Panc1 (cell line): ENCODE measurements at regions not wholly inside any gene's neighbourhood (a gene's known extent, or its start where the extent isn't known, plus 50 kb on each side); places are given as distances from the start of the nearest gene placed in this dataset.

Experiments used
- ATAC-seq: fragments of 200-7000 bp; cut with Tn5 transposase; 2 replicates; pipeline ENCODE4 v1.9.1; 2020; ENCODE audit warnings: mild to moderate bottlenecking, moderate library complexity
- BruUV-seq: library from RNA; stranded (reverse); fragments of 400-500 nt; replicated peaks from 2 replicates; lab custom pipeline; 2021; lab: Mats Ljungman, UMichigan
- CTCF ChIA-PET: fragments of 300-600 bp; sonication (Branson Sonifier 250); formaldehyde crosslinking; loops from one replicate; lab custom pipeline; 2022; ENCODE audit warnings: antibody characterized with exemption; lab: Charles Lee
- POLR2A ChIA-PET: fragments of 300-600 bp; sonication (Branson Sonifier 250); formaldehyde crosslinking; loops from one replicate; lab custom pipeline; 2022; ENCODE audit warnings: antibody characterized with exemption; lab: Charles Lee
- DNase-seq: peaks from one replicate; pipeline ENCODE4 v3.0.0-alpha.2; 2010; ENCODE audit warnings: low read depth, low spot score
- H3K27ac ChIP-seq: 2 replicates; pipeline ENCODE4 v1.5.1; 2011; ENCODE audit warnings: mild to moderate bottlenecking, low read length, inconsistent platforms
- H3K27me3 ChIP-seq: fragments of 200-500 bp; sonication (Bioruptor generic); 2 replicates; pipeline ENCODE4 v1.6.0; 2014; ENCODE audit warnings: low read length, inconsistent platforms; ENCODE audit not compliant: control insufficient read depth, insufficient read depth
- H3K36me3 ChIP-seq: fragments of 200-500 bp; sonication (Bioruptor generic); 2 replicates; pipeline ENCODE4 v1.5.1; 2014; ENCODE audit warnings: inconsistent platforms, mild to moderate bottlenecking, low read length, moderate library complexity; ENCODE audit not compliant: control insufficient read depth, insufficient read depth
- H3K4me1 ChIP-seq: 2 replicates; pipeline ENCODE4 v1.5.1; 2011; ENCODE audit warnings: inconsistent platforms, mild to moderate bottlenecking, low read length, moderate library complexity; ENCODE audit not compliant: control insufficient read depth, insufficient read depth
- H3K4me3 ChIP-seq, 2 experiments: 2 replicates each; pipeline ENCODE4 v1.5.1; 2011 to 2012; ENCODE audit warnings: low read depth in 2 of 2, low read length in 2 of 2, mild to moderate bottlenecking in 2 of 2, inconsistent platforms in 1 of 2, moderate library complexity in 1 of 2
- H3K9me3 ChIP-seq: fragments of 200-500 bp; sonication (Bioruptor generic); 2 replicates; pipeline ENCODE4 v1.5.1; 2014; ENCODE audit warnings: low read depth, mild to moderate bottlenecking, inconsistent platforms, low read length, moderate library complexity; ENCODE audit not compliant: control insufficient read depth, insufficient read depth
- CTCF ChIP-seq: fragments of 450-650 bp; IDR thresholded peaks from 2 replicates; pipeline ENCODE4 v1.5.1; 2017; ENCODE audit warnings: mild to moderate bottlenecking
- POLR2AphosphoS5 ChIP-seq: IDR thresholded peaks from 2 replicates; pipeline ENCODE4 v1.6.1; 2012; ENCODE audit warnings: mild to moderate bottlenecking, low read depth, low read length, moderate library complexity
- REST ChIP-seq, 2 experiments: IDR thresholded peaks; 2 replicates each; pipeline ENCODE4 v1.6.1; 2011 to 2012; ENCODE audit warnings: low read depth in 2 of 2, control low read depth in 1 of 2, low read length in 1 of 2, mild to moderate bottlenecking in 1 of 2, moderate library complexity in 1 of 2; ENCODE audit not compliant: insufficient read depth in 1 of 2
- SIN3A ChIP-seq: IDR thresholded peaks from 2 replicates; pipeline ENCODE4 v1.6.1; 2012; ENCODE audit warnings: low read depth, mild to moderate bottlenecking, low read length, moderate library complexity, borderline replicate concordance; ENCODE audit not compliant: insufficient read depth
- TCF7L2 ChIP-seq: IDR thresholded peaks from 2 replicates; pipeline ENCODE4 v1.6.1; 2011; ENCODE audit warnings: mild to moderate bottlenecking, low read depth, low read length, inconsistent platforms
- in situ Hi-C: cut with HindIII; loops from 2 replicates; pipeline ENCODE4 v1.10.0; 2016; ENCODE audit warnings: low sequenced_read_pairs, low pct_unique_long_range_greater_than_20kb
- intact Hi-C: fragments of 100-400 bp; cut with micrococcal nuclease; formaldehyde crosslinking; loops from one replicate; pipeline ENCODE4 v1.10.0; 2022; ENCODE audit not compliant: unreplicated experiment

GRCh38 chr12:127546721-127547505 lies 720.1 kb upstream of the TMEM132C start:
- Histone ChIP-seq H3K36me3 (no peaks in the 10 kb centered on the region), H3K9me3 (no peaks in the 10 kb centered on the region), H3K4me1 (no peaks in the 10 kb centered on the region), H3K27ac (no peak overlapping the region), H3K27me3 (no peaks in the 10 kb centered on the region), H3K4me3 (no peak overlapping the region)
- POLR2A ChIA-PET: no interaction called here
- no peak for TF ChIP-seq REST (IDR thresholded peaks at IDR 0.05; ENCODE audit: insufficient read depth in 1 of 2, low read depth in 2 of 2, low read length in 1 of 2)
- TF ChIP-seq TCF7L2: no peak
- intact Hi-C loops: no loop called here
- no peak for DNase-seq
- in situ Hi-C loops: no loop called here
- BruUV-seq: no TSS peak
- ATAC-seq: no peak
- CTCF ChIA-PET: no interaction called here

GRCh38 chr12:127548123-127548553 lies 718.8 kb upstream of the TMEM132C start:
- POLR2A ChIA-PET: no interaction called here

More at GRCh38 chr12:127548123-127548553, 718.8 kb upstream of the TMEM132C start:
- TF ChIP-seq TCF7L2 (no peak), POLR2AphosphoS5 (no peak), SIN3A (no peak), REST (IDR thresholded peaks at IDR 0.05; ENCODE audit: insufficient read depth in 1 of 2, low read depth in 2 of 2, low read length in 1 of 2) (no peak), CTCF (no peak)
- DNase-seq: peak; percentile 39
- no TSS peak for BruUV-seq
- Histone ChIP-seq H3K36me3 (no peaks in the 10 kb centered on the region), H3K4me1 (no peaks in the 10 kb centered on the region), H3K27me3 (no peaks in the 10 kb centered on the region), H3K27ac (no peak overlapping the region), H3K4me3 (no peak overlapping the region), H3K9me3 (no peaks in the 10 kb centered on the region)
- CTCF ChIA-PET: no interaction called here
- in situ Hi-C loops (no loop called here), intact Hi-C loops (no loop called here)
- no peak for ATAC-seq
